ENCODE measurements at regions not wholly inside any gene's neighbourhood (a gene's known extent, or its start where the extent isn't known, plus 50 kb on each side); places are given as distances from the start of the nearest gene placed in this dataset.
"Not testable (repeated sequence)": the region's sequence is repeated elsewhere in the genome, so short reads cannot be mapped to it uniquely, and the experiment has no call there.

- no peak for DNase-seq
- Histone ChIP-seq H3K27ac (no peak overlapping the region), H3K36me3 (no peaks in the 10 kb centered on the region), H3K4me1 (no peaks in the 10 kb centered on the region), H3K9me3 (no peaks in the 10 kb centered on the region), H3K27me3 (replicated peaks in 1 of 7) (no peaks in the 10 kb centered on the region), H3K4me3 (no peak overlapping the region)
- TF ChIP-seq POLR2AphosphoS5 (IDR thresholded peaks at IDR 0.05) (no peak), POLR2A (IDR thresholded peaks at IDR 0.05) (no peak)
- TF ChIP-seq, protein P1, sequence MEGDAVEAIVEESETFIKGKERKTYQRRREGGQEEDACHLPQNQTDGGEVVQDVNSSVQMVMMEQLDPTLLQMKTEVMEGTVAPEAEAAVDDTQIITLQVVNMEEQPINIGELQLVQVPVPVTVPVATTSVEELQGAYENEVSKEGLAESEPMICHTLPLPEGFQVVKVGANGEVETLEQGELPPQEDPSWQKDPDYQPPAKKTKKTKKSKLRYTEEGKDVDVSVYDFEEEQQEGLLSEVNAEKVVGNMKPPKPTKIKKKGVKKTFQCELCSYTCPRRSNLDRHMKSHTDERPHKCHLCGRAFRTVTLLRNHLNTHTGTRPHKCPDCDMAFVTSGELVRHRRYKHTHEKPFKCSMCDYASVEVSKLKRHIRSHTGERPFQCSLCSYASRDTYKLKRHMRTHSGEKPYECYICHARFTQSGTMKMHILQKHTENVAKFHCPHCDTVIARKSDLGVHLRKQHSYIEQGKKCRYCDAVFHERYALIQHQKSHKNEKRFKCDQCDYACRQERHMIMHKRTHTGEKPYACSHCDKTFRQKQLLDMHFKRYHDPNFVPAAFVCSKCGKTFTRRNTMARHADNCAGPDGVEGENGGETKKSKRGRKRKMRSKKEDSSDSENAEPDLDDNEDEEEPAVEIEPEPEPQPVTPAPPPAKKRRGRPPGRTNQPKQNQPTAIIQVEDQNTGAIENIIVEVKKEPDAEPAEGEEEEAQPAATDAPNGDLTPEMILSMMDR (IDR thresholded peaks at IDR 0.05 in 8 of 11, conservative IDR thresholded peaks at IDR 0.05 in 3 of 11), result no peak
- intact Hi-C loops (cut with DNase I; ENCODE audit: low total_unique reads), result no loop called here
Measured at GRCh38 chr7:85342781-85343180, 155.9 kb upstream of the SEMA3D start.

DNA sequence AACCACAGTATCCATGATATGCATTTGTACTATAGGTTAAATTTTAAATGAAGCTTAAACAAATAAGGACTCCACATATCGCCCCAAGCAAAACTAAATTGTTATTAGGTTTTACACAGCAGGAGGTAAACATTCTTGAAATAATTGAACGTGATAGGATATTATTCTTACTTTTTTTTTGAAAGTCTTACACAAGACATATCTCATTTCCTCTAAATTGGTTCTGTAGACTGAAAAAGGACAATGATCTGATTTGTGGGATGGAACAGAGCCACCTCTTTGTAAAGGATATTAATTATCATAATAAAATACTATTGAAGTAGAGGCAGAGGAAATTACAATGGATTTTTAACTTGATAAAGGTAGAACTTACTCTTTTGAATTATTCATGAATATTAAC is 155.1 kb upstream of the SEMA3D start:
- Histone ChIP-seq H3K36me3 (no peaks in the 10 kb centered on the region), H3K9me3 (no peaks in the 10 kb centered on the region), H3K4me3 (no peak overlapping the region), H3K27me3 (replicated peaks in 1 of 7) (no peaks in the 10 kb centered on the region), H3K4me1 (no peaks in the 10 kb centered on the region), H3K27ac (no peak overlapping the region)
- TF ChIP-seq, protein P1 (IDR thresholded peaks at IDR 0.05 in 8 of 11, conservative IDR thresholded peaks at IDR 0.05 in 3 of 11), result no peak
- TF ChIP-seq POLR2A (IDR thresholded peaks at IDR 0.05) (no peak), POLR2AphosphoS5 (IDR thresholded peaks at IDR 0.05) (no peak)
- WGBS, 5 donors, result 74 to 83% (median 78%) methylated on average over 2 of the region's 2 CpGs
- DNase-seq, result no peak
- intact Hi-C loops (cut with DNase I; ENCODE audit: low total_unique reads), result no loop called here

- no peak for DNase-seq
- intact Hi-C loops (cut with DNase I; ENCODE audit: low total_unique reads), result no loop called here
- TF ChIP-seq, protein P1 (IDR thresholded peaks at IDR 0.05 in 8 of 11, conservative IDR thresholded peaks at IDR 0.05 in 3 of 11), result no peak
- TF ChIP-seq POLR2AphosphoS5 (IDR thresholded peaks at IDR 0.05) (no peak), POLR2A (IDR thresholded peaks at IDR 0.05) (no peak)
- Histone ChIP-seq H3K27me3 (replicated peaks in 1 of 7) (no peaks in the 10 kb centered on the region), H3K4me3 (no peak overlapping the region), H3K4me1 (no peaks in the 10 kb centered on the region), H3K27ac (no peak overlapping the region), H3K36me3 (no peaks in the 10 kb centered on the region), H3K9me3 (no peaks in the 10 kb centered on the region)
- 66 to 89% (median 79%) methylated on average over 1 of the region's 1 CpG for WGBS, 5 donors
Measured at GRCh38 chr7:85341121-85341520, 154.3 kb upstream of the SEMA3D start.

GRCh38 chr7:85336086-85336485 is 149.2 kb upstream of the SEMA3D start:
- no peaks in the 10 kb centered on the region for H3K9me3 ChIP-seq
- H3K36me3 ChIP-seq, result no peaks in the 10 kb centered on the region
- 51 to 77% (median 67%) methylated on average over 1 of the region's 1 CpG for WGBS, 5 donors
- H3K27me3 ChIP-seq (replicated peaks in 1 of 7), result no peaks in the 10 kb centered on the region
- intact Hi-C loops (cut with DNase I; ENCODE audit: low total_unique reads), result no loop called here
- no peak overlapping the region for H3K27ac ChIP-seq
- H3K4me3 ChIP-seq, result no peak overlapping the region
- DNase-seq, result no peak
- TF ChIP-seq POLR2AphosphoS5 (IDR thresholded peaks at IDR 0.05) (no peak), POLR2A (IDR thresholded peaks at IDR 0.05) (no peak)
- TF ChIP-seq, protein P1 (IDR thresholded peaks at IDR 0.05 in 8 of 11, conservative IDR thresholded peaks at IDR 0.05 in 3 of 11), result no peak
- no peaks in the 10 kb centered on the region for H3K4me1 ChIP-seq

GRCh38 chr7:85335113-85335512 is 148.3 kb upstream of the SEMA3D start:
- H3K36me3 ChIP-seq; DNase-seq; H3K27ac ChIP-seq; H3K4me1 ChIP-seq; H3K9me3 ChIP-seq; intact Hi-C loops (cut with DNase I; ENCODE audit: low total_unique reads); H3K4me3 ChIP-seq; H3K27me3 ChIP-seq (replicated peaks in 1 of 7): not testable (repeated sequence)
- WGBS, 5 donors, result 76 to 87% (median 84%) methylated on average over 12 to 15 of the region's 15 CpGs

All from spleen (tissue), 11 donors.